Spleen (tissue), 11 donors: ENCODE measurements at regions not wholly inside any gene's neighbourhood (a gene's known extent, or its start where the extent isn't known, plus 50 kb on each side); places are given as distances from the start of the nearest gene placed in this dataset.
"Not testable (repeated sequence)": the region's sequence is repeated elsewhere in the genome, so short reads cannot be mapped to it uniquely, and the experiment has no call there.

Source experiments
- DNase-seq: peaks from one replicate; pipeline ENCODE4 v3.0.0-alpha.2; 2020
- H3K27ac ChIP-seq, 8 donors: fragments of 200-600 bp; sonication (generic) in 7 of 8; 1 replicate in 4 of 8; 2 replicates in 4 of 8; pipeline versions ENCODE4 v1.5.0 to v1.8.0; 2016 to 2021; ENCODE audit warnings: inconsistent platforms in 4 of 8, mild to moderate bottlenecking in 4 of 8, moderate library complexity in 1 of 8
- H3K27me3 ChIP-seq, 7 donors: fragments of 200-600 bp; sonication (generic) in 6 of 7; replicated peaks in 1 of 7; 1 replicate in 4 of 7; 2 replicates in 3 of 7; pipeline versions ENCODE4 v1.5.0 to v1.8.0; 2016 to 2021; ENCODE audit warnings: inconsistent platforms in 3 of 7, mild to moderate bottlenecking in 1 of 7
- H3K36me3 ChIP-seq, 6 donors: fragments of 200-600 bp; sonication (generic) in 5 of 6; 1 replicate in 4 of 6; 2 replicates in 2 of 6; pipeline versions ENCODE4 v1.5.0 to v1.8.0; 2016 to 2021; ENCODE audit warnings: inconsistent platforms in 2 of 6
- H3K4me1 ChIP-seq, 6 donors: fragments of 200-600 bp; sonication (generic) in 5 of 6; 1 replicate in 3 of 6; 2 replicates in 3 of 6; pipeline versions ENCODE4 v1.5.0 to v1.8.0; 2016 to 2021; ENCODE audit warnings: inconsistent platforms in 3 of 6
- H3K4me3 ChIP-seq, 8 donors: fragments of 200-600 bp; sonication (generic) in 7 of 8; 1 replicate in 4 of 8; 2 replicates in 4 of 8; pipeline versions ENCODE4 v1.5.0 to v1.8.0; 2016 to 2021; ENCODE audit warnings: inconsistent platforms in 4 of 8, mild to moderate bottlenecking in 4 of 8, moderate library complexity in 2 of 8
- H3K9me3 ChIP-seq, 8 donors: fragments of 200-600 bp; sonication (generic) in 7 of 8; 1 replicate in 4 of 8; 2 replicates in 4 of 8; pipeline versions ENCODE4 v1.5.0 to v1.8.0; 2016 to 2021; ENCODE audit warnings: inconsistent platforms in 4 of 8
- CTCF ChIP-seq, 11 experiments: fragments of 200-600 bp in 7 of 11; fragments of 450-650 bp in 4 of 11; sonication (generic) in 4 of 11; IDR thresholded peaks in 8 of 11; conservative IDR thresholded peaks in 3 of 11; 1 replicate in 7 of 11; 2 replicates in 4 of 11; pipeline versions ENCODE4 v1.4.0 to v1.8.0; 2016 to 2021; ENCODE audit warnings: antibody characterized with exemption in 11 of 11, inconsistent platforms in 4 of 11, mild to moderate bottlenecking in 1 of 11
- POLR2A ChIP-seq, 3 donors: fragments of 450-650 bp; IDR thresholded peaks; one replicate each; pipeline ENCODE4 v1.5.1; 2017; ENCODE audit warnings: antibody characterized with exemption in 3 of 3, mild to moderate bottlenecking in 1 of 3
- POLR2AphosphoS5 ChIP-seq, 3 donors: sonication (generic); formaldehyde crosslinking; IDR thresholded peaks; one replicate each; pipeline ENCODE4 v1.5.1; 2017; ENCODE audit warnings: antibody characterized with exemption in 3 of 3
- WGBS, 5 donors: extraction: QIAGEN DNeasy Blood & Tissue Kit in 3 of 5; methylation state at CpG; one replicate each; pipeline versions ENCODE4 v1.1.5 to v1.1.7; 2013 to 2018; 5-methylcytosine and 5-hydroxymethylcytosine counted together
- intact Hi-C: fragments of 100-400 bp; cut with DNase I; formaldehyde crosslinking; loops from one replicate; pipeline ENCODE4 v1.15.0; 2023; ENCODE audit warnings: low total_unique reads
- donor health status: healthy with polysubstance abuse.
- donor health status: DM: no; HTN: no; CAD: no; lungs with moderate emphysema.
- donor health status: DM: no; HTN: no; CAD: no.
- donor health status: Bipolar disorder and iron deficiency.
- donor health status: healthy.
- donor health status: DM: no; HTN: no; CAD: no.
- donor health status: DM: yes; HTN: yes; CAD: no.

- Histone ChIP-seq H3K9me3 (no peaks in the 10 kb centered on the region), H3K36me3 (no peaks in the 10 kb centered on the region), H3K27ac (no peak overlapping the region), H3K27me3 (peaks cover 0 to 8% (median 0%) of the 10 kb centered on the region in 7 donors), H3K4me1 (no peaks in the 10 kb centered on the region), H3K4me3 (no peak overlapping the region)
- TF ChIP-seq CTCF (IDR thresholded peaks at IDR 0.05 in 8 of 11, conservative IDR thresholded peaks at IDR 0.05 in 3 of 11) = no peak
- no peak for TF ChIP-seq POLR2AphosphoS5 (IDR thresholded peaks at IDR 0.05)
- TF ChIP-seq POLR2A (IDR thresholded peaks at IDR 0.05) = no peak
- DNase-seq = peak; percentile 41
- intact Hi-C loops = no loop called here
- WGBS, 5 donors = 83 to 93% (median 88%) methylated on average over 3 to 11 of the region's 11 CpGs
These were observed 329.6 kb downstream of the ADGRD1 start for GRCh38 chr12:131283191-131283861.

GRCh38 chr12:131283862-131284825 is 330.4 kb downstream of the ADGRD1 start:
- H3K27me3 ChIP-seq, H3K36me3 ChIP-seq, H3K27ac ChIP-seq, H3K9me3 ChIP-seq, H3K4me3 ChIP-seq, intact Hi-C loops, H3K4me1 ChIP-seq: not testable (repeated sequence)
- 83 to 88% (median 84%) methylated on average over 25 to 32 of the region's 32 CpGs for WGBS, 5 donors
- DNase-seq = peak; percentile 73

- H3K36me3 ChIP-seq, H3K9me3 ChIP-seq, H3K27ac ChIP-seq, H3K4me3 ChIP-seq, intact Hi-C loops, H3K4me1 ChIP-seq, H3K27me3 ChIP-seq: not testable (repeated sequence)
- DNase-seq = peak; percentile 62
- 67 to 83% (median 77%) methylated on average over 6 to 8 of the region's 9 CpGs for WGBS, 5 donors
These were observed 331.5 kb downstream of the ADGRD1 start for GRCh38 chr12:131284954-131285904.

- H3K4me3 ChIP-seq, H3K27me3 ChIP-seq, intact Hi-C loops, H3K9me3 ChIP-seq, H3K4me1 ChIP-seq, H3K36me3 ChIP-seq, H3K27ac ChIP-seq: not testable (repeated sequence)
- 86 to 97% (median 95%) methylated on average over 6 to 17 of the region's 19 CpGs for WGBS, 5 donors
- DNase-seq = peak; percentile 40
These were observed 332.2 kb downstream of the ADGRD1 start for GRCh38 chr12:131285905-131286295.

GRCh38 chr12:131286301-131286700 is 332.6 kb downstream of the ADGRD1 start:
- H3K27ac ChIP-seq, H3K36me3 ChIP-seq, H3K4me1 ChIP-seq, H3K9me3 ChIP-seq, H3K27me3 ChIP-seq, intact Hi-C loops, H3K4me3 ChIP-seq: not testable (repeated sequence)
- 71 to 91% (median 88%) methylated on average over 7 to 15 of the region's 24 CpGs; no CpG with 5 or more reads in 2 of the 5 donors for WGBS, 5 donors
- DNase-seq = peak; percentile 40
